HepG2 (cell line): ENCODE measurements at regions not wholly inside any gene's neighbourhood (a gene's known extent, or its start where the extent isn't known, plus 50 kb on each side); places are given as distances from the start of the nearest gene placed in this dataset.
A peak's percentile ranks its signal among the peaks of the same experiment; 100 is the strongest.

Experiments
- AHR ChIP-seq: IDR thresholded peaks from 2 replicates; pipeline ENCODE4 v1.6.1; 2018; ENCODE audit warnings: missing genetic modification reagents, missing compliant biosample characterization
- ASH2L ChIP-seq: fragments of 300-600, 200-600 bp; sonication (generic); IDR thresholded peaks from 2 replicates; pipeline ENCODE4 v1.7.0; 2017; ENCODE audit warnings: low read depth, mild to moderate bottlenecking, moderate library complexity, mixed read lengths, low read length; ENCODE audit not compliant: insufficient read length
- ONECUT2 ChIP-seq: sonication (generic); formaldehyde crosslinking; IDR thresholded peaks from 2 replicates; pipeline ENCODE4 v1.4.0; 2020; ENCODE audit warnings: missing genetic modification reagents
- POLR2AphosphoS5 ChIP-seq: IDR thresholded peaks from 2 replicates; pipeline ENCODE4 v1.6.1; 2012; ENCODE audit warnings: low read depth, low read length
- SMAD3 ChIP-seq: sonication (generic); formaldehyde crosslinking; IDR thresholded peaks from 2 replicates; pipeline ENCODE4 v1.4.0; 2020; ENCODE audit warnings: missing genetic modification reagents
- TEF ChIP-seq: sonication (generic); formaldehyde crosslinking; IDR thresholded peaks from 2 replicates; pipeline ENCODE4 v1.5.0; 2020; ENCODE audit warnings: missing genetic modification reagents
- ZBTB40 ChIP-seq, 2 experiments: fragments of 450-650 bp in 1 of 2; sonication (generic) in 1 of 2; formaldehyde crosslinking in 1 of 2; IDR thresholded peaks; 2 replicates each; pipeline versions ENCODE4 v1.6.1 to v1.8.0; 2016 to 2022; ENCODE audit warnings: antibody characterized with exemption in 1 of 2, mild to moderate bottlenecking in 1 of 2, missing genetic modification reagents in 1 of 2
- ZFP1 ChIP-seq: IDR thresholded peaks from 2 replicates; pipeline ENCODE4 v1.6.1; 2016
- ZFP90 ChIP-seq: sonication (generic); formaldehyde crosslinking; IDR thresholded peaks from 2 replicates; pipeline ENCODE4 v1.8.0; 2022; ENCODE audit warnings: missing genetic modification reagents, mild to moderate bottlenecking, inconsistent platforms, borderline replicate concordance
- ZNF205 ChIP-seq: IDR thresholded peaks from 2 replicates; pipeline ENCODE4 v1.6.1; 2018; ENCODE audit warnings: missing biosample characterization, missing genetic modification reagents
- ZNF251 ChIP-seq: sonication (generic); formaldehyde crosslinking; IDR thresholded peaks from 2 replicates; pipeline ENCODE4 v1.9.0; 2021; ENCODE audit warnings: mild to moderate bottlenecking, missing genetic modification reagents
- ZNF652 ChIP-seq: IDR thresholded peaks from 2 replicates; pipeline ENCODE4 v1.6.1; 2016; ENCODE audit warnings: low read depth, borderline replicate concordance
- TF ChIP-seq, protein P1 (sequence below): sonication (generic); formaldehyde crosslinking; IDR thresholded peaks from 2 replicates; pipeline ENCODE4 v1.5.0; 2020; ENCODE audit warnings: missing genetic modification reagents
- TF ChIP-seq, protein P2 (sequence below): sonication (generic); formaldehyde crosslinking; IDR thresholded peaks from 2 replicates; pipeline ENCODE4 v1.5.1; 2020; ENCODE audit warnings: mild to moderate bottlenecking, missing genetic modification reagents, moderate library complexity

DNA sequence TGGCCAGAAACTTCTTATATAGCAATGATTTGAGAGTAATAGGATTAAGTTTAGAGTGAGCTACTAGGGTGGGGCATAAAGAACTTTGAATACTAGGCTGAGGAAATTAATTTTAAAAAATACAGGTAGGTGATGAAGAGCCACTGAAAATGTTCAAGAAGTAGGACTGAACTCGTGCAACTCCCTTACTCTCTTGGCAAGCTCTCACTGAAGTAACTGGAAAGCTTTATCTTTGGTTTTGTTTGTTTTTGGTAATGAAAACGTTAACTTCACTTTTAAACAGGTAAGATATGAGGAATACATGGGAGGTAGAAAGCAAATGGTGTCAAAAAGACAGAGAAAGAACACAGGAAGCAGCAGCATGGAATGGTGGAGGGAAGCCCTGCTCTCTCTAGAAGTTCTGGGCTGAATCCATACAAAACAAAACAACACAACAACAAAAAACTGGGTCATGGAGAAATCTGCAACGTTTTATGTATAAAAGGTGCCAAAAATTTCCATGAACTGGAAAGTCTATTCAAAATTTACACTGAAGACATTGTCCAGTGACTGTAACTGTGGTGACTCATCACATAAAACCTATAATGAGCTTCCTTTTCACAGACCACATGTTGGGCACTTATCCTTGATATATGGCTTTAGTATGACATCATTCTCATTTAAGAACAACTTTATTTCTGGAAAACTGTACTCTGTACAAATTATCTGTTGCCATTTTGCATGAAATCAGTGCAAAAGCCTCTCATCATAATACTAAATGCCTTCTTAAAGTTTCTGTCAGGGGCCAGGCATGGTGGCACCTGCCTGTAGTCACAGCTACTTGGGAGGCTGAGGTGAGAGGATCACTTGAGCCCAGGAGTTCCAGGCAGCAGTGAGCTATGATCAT lies 91.2 kb upstream of the CHD1 start (continued):
- TF ChIP-seq AHR = no peak
- TF ChIP-seq, protein P1, sequence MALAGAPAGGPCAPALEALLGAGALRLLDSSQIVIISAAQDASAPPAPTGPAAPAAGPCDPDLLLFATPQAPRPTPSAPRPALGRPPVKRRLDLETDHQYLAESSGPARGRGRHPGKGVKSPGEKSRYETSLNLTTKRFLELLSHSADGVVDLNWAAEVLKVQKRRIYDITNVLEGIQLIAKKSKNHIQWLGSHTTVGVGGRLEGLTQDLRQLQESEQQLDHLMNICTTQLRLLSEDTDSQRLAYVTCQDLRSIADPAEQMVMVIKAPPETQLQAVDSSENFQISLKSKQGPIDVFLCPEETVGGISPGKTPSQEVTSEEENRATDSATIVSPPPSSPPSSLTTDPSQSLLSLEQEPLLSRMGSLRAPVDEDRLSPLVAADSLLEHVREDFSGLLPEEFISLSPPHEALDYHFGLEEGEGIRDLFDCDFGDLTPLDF (CRISPR knock-in tag) = no peak
- no peak for TF ChIP-seq ZNF652 (CRISPR knock-in tag)
- TF ChIP-seq, protein P2, sequence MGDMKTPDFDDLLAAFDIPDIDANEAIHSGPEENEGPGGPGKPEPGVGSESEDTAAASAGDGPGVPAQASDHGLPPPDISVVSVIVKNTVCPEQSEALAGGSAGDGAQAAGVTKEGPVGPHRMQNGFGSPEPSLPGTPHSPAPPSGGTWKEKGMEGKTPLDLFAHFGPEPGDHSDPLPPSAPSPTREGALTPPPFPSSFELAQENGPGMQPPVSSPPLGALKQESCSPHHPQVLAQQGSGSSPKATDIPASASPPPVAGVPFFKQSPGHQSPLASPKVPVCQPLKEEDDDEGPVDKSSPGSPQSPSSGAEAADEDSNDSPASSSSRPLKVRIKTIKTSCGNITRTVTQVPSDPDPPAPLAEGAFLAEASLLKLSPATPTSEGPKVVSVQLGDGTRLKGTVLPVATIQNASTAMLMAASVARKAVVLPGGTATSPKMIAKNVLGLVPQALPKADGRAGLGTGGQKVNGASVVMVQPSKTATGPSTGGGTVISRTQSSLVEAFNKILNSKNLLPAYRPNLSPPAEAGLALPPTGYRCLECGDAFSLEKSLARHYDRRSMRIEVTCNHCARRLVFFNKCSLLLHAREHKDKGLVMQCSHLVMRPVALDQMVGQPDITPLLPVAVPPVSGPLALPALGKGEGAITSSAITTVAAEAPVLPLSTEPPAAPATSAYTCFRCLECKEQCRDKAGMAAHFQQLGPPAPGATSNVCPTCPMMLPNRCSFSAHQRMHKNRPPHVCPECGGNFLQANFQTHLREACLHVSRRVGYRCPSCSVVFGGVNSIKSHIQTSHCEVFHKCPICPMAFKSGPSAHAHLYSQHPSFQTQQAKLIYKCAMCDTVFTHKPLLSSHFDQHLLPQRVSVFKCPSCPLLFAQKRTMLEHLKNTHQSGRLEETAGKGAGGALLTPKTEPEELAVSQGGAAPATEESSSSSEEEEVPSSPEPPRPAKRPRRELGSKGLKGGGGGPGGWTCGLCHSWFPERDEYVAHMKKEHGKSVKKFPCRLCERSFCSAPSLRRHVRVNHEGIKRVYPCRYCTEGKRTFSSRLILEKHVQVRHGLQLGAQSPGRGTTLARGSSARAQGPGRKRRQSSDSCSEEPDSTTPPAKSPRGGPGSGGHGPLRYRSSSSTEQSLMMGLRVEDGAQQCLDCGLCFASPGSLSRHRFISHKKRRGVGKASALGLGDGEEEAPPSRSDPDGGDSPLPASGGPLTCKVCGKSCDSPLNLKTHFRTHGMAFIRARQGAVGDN = no peak
- TF ChIP-seq ZBTB40 (IDR thresholded peaks at IDR 0.05) = no peak
- TF ChIP-seq ZBTB40 (CRISPR knock-in tag; IDR thresholded peaks at IDR 0.05) = no peak
- TF ChIP-seq ZFP1 (CRISPR knock-in tag) = no peak
- TF ChIP-seq TEF = no peak
- TF ChIP-seq SMAD3 (CRISPR knock-in tag) = no peak
- TF ChIP-seq ZNF205 (CRISPR knock-in tag) = no peak
- peak; percentile 19 for TF ChIP-seq ASH2L
- no peak for TF ChIP-seq ZFP90 (CRISPR knock-in tag)
- TF ChIP-seq POLR2AphosphoS5 = no peak
- TF ChIP-seq ZNF251 (CRISPR knock-in tag) = no peak
- TF ChIP-seq ONECUT2 (CRISPR knock-in tag) = no peak
